ENCODE measurements at regions not wholly inside any gene's neighbourhood (a gene's known extent, or its start where the extent isn't known, plus 50 kb on each side); places are given as distances from the start of the nearest gene placed in this dataset.

DNA sequence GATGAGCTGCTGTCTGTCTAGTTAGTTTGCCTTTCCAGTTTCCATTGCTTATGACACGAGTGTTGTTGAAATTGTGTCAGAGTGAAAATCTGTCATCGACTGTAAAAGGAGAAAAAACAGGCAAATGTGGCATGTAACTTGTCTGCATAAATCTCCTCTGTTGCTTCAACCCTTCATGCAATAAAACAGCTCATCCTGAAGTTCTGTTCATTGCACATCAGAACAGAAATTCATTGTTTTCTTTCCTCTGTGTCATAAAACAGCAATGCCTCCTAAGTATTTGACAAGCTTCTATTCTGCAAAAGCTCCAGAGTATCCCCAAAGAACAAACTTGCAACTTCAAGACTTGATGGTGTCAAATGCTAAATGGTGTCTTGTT, 432.1 kb downstream of the MEIS1 start:
- H3K4me3 ChIP-seq (ENCODE audit: low read depth, low read length) = no peak overlapping the region
- no peak for TF ChIP-seq ZNF24 (tag by site-specific recombination; IDR thresholded peaks at IDR 0.05)
- TF ChIP-seq SP3 (tag by site-specific recombination; IDR thresholded peaks at IDR 0.05) = no peak
- TF ChIP-seq ZNF510 (tag by site-specific recombination; IDR thresholded peaks at IDR 0.05; ENCODE audit: insufficient replicate concordance) = no peak
- TF ChIP-seq SP7 (tag by site-specific recombination; IDR thresholded peaks at IDR 0.05) = no peak
- TF ChIP-seq GLIS1 (tag by site-specific recombination; IDR thresholded peaks at IDR 0.05) = no peak
- no peak for TF ChIP-seq OSR2 (tag by site-specific recombination; IDR thresholded peaks at IDR 0.05)
- TF ChIP-seq ZNF544 (tag by site-specific recombination; IDR thresholded peaks at IDR 0.05) = no peak
- no peak for TF ChIP-seq ZFP37 (tag by site-specific recombination; IDR thresholded peaks at IDR 0.05)
- no peak for TF ChIP-seq ZNF391 (tag by site-specific recombination; IDR thresholded peaks at IDR 0.05; ENCODE audit: borderline replicate concordance, low read depth)
- TF ChIP-seq ZNF660 (tag by site-specific recombination; IDR thresholded peaks at IDR 0.05) = no peak
- TF ChIP-seq, protein P1, sequence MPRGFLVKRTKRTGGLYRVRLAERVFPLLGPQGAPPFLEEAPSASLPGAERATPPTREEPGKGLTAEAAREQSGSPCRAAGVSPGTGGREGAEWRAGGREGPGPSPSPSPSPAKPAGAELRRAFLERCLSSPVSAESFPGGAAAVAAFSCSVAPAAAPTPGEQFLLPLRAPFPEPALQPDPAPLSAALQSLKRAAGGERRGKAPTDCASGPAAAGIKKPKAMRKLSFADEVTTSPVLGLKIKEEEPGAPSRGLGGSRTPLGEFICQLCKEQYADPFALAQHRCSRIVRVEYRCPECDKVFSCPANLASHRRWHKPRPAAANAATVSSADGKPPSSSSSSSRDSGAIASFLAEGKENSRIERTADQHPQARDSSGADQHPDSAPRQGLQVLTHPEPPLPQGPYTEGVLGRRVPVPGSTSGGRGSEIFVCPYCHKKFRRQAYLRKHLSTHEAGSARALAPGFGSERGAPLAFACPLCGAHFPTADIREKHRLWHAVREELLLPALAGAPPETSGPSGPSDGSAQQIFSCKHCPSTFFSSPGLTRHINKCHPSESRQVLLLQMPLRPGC (tag by site-specific recombination; IDR thresholded peaks at IDR 0.05) = no peak
- TF ChIP-seq ZNF292 (tag by site-specific recombination; IDR thresholded peaks at IDR 0.05; ENCODE audit: borderline replicate concordance, low read depth) = no peak
- no peak for TF ChIP-seq ZNF473 (tag by site-specific recombination; IDR thresholded peaks at IDR 0.05)
- no peak for TF ChIP-seq ZFP69B (tag by site-specific recombination; IDR thresholded peaks at IDR 0.05)
- no peak for TF ChIP-seq ZNF433 (tag by site-specific recombination; IDR thresholded peaks at IDR 0.05; ENCODE audit: low read depth)
- no peak for TF ChIP-seq ZNF23 (tag by site-specific recombination; IDR thresholded peaks at IDR 0.05; ENCODE audit: borderline replicate concordance)
- no peak for TF ChIP-seq FEZF1 (tag by site-specific recombination; IDR thresholded peaks at IDR 0.05)
- TF ChIP-seq, protein P2, sequence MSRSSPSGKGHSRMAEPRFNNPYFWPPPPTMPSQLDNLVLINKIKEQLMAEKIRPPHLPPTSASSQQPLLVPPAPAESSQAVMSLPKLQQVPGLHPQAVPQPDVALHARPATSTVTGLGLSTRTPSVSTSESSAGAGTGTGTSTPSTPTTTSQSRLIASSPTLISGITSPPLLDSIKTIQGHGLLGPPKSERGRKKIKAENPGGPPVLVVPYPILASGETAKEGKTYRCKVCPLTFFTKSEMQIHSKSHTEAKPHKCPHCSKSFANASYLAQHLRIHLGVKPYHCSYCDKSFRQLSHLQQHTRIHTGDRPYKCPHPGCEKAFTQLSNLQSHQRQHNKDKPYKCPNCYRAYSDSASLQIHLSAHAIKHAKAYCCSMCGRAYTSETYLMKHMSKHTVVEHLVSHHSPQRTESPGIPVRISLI (tag by site-specific recombination; IDR thresholded peaks at IDR 0.05) = no peak
- no peaks in the 10 kb centered on the region for H3K4me1 ChIP-seq (ENCODE audit: control insufficient read depth, insufficient read depth, low read length)
- ChIA-PET CTCF (interaction anchor here (0.6 to 0.7 kb wide), 2 partner anchors 276 to 430 kb away, joined by 4 read pairs; no protein-coding TSS in a partner anchor), POLR2A (no interaction called here)
- no peak overlapping the region for H3K27ac ChIP-seq (ENCODE audit: extremely low read depth, low read depth, low read length)
- H3K36me3 ChIP-seq (ENCODE audit: control insufficient read depth in 2 of 2, insufficient read depth in 1 of 2, low read length in 2 of 2) = no peaks in the 10 kb centered on the region
- no peaks in the 10 kb centered on the region for H3K9me3 ChIP-seq (ENCODE audit: control insufficient read depth, insufficient read depth, low read depth, low read length)

DNA sequence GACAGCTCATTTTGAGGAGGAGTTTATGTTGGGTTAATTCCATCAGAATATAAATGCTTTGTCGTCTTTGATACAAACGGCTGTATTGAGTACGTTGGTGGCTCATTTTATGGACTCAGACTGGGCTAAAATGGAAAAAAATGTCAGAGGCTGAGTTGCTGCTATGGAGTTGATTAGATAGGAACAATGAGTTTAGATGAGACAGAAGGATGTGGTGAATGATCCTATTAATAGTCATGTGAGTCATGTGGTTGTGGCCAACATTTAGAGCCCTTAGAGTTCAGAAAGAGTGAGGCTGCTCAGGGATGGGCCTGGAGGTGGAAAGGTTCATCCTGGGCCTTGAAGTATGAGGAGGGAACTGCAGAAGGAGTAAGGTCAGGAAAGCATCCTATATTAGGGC, 434.2 kb downstream of the MEIS1 start:
- Histone ChIP-seq H3K9me3 (ENCODE audit: control insufficient read depth, insufficient read depth, low read depth, low read length) (no peaks in the 10 kb centered on the region), H3K4me3 (ENCODE audit: low read depth, low read length) (no peak overlapping the region), H3K36me3 (ENCODE audit: control insufficient read depth in 2 of 2, insufficient read depth in 1 of 2, low read length in 2 of 2) (no peaks in the 10 kb centered on the region), H3K27ac (ENCODE audit: extremely low read depth, low read depth, low read length) (no peak overlapping the region), H3K4me1 (ENCODE audit: control insufficient read depth, insufficient read depth, low read length) (peaks cover 11% of the 10 kb centered on the region)
- ChIA-PET POLR2A (no interaction called here), CTCF (no interaction called here)
- no peak for TF ChIP-seq ZNF248 (tag by site-specific recombination; IDR thresholded peaks at IDR 0.05)
- TF ChIP-seq ZNF324 (tag by site-specific recombination; IDR thresholded peaks at IDR 0.05) = no peak
- TF ChIP-seq, protein P3, sequence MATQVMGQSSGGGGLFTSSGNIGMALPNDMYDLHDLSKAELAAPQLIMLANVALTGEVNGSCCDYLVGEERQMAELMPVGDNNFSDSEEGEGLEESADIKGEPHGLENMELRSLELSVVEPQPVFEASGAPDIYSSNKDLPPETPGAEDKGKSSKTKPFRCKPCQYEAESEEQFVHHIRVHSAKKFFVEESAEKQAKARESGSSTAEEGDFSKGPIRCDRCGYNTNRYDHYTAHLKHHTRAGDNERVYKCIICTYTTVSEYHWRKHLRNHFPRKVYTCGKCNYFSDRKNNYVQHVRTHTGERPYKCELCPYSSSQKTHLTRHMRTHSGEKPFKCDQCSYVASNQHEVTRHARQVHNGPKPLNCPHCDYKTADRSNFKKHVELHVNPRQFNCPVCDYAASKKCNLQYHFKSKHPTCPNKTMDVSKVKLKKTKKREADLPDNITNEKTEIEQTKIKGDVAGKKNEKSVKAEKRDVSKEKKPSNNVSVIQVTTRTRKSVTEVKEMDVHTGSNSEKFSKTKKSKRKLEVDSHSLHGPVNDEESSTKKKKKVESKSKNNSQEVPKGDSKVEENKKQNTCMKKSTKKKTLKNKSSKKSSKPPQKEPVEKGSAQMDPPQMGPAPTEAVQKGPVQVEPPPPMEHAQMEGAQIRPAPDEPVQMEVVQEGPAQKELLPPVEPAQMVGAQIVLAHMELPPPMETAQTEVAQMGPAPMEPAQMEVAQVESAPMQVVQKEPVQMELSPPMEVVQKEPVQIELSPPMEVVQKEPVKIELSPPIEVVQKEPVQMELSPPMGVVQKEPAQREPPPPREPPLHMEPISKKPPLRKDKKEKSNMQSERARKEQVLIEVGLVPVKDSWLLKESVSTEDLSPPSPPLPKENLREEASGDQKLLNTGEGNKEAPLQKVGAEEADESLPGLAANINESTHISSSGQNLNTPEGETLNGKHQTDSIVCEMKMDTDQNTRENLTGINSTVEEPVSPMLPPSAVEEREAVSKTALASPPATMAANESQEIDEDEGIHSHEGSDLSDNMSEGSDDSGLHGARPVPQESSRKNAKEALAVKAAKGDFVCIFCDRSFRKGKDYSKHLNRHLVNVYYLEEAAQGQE (tag by site-specific recombination; IDR thresholded peaks at IDR 0.05) = no peak
- TF ChIP-seq ZNF837 (tag by site-specific recombination; IDR thresholded peaks at IDR 0.05) = no peak
- no peak for TF ChIP-seq ZNF394 (tag by site-specific recombination; IDR thresholded peaks at IDR 0.05; ENCODE audit: borderline replicate concordance)
- TF ChIP-seq, protein P4, sequence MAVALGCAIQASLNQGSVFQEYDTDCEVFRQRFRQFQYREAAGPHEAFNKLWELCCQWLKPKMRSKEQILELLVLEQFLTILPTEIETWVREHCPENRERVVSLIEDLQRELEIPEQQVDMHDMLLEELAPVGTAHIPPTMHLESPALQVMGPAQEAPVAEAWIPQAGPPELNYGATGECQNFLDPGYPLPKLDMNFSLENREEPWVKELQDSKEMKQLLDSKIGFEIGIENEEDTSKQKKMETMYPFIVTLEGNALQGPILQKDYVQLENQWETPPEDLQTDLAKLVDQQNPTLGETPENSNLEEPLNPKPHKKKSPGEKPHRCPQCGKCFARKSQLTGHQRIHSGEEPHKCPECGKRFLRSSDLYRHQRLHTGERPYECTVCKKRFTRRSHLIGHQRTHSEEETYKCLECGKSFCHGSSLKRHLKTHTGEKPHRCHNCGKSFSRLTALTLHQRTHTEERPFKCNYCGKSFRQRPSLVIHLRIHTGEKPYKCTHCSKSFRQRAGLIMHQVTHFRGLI (tag by site-specific recombination; IDR thresholded peaks at IDR 0.05) = no peak
